Stimulated activated CD8-positive, alpha-beta memory T cell treated with anti-CD3 and anti-CD28 coated beads, Interleukin-2, amount 100 ng/mL, for 1 hour (primary cell): ENCODE measurements at regions not wholly inside any gene's neighbourhood (a gene's known extent, or its start where the extent isn't known, plus 50 kb on each side); places are given as distances from the start of the nearest gene placed in this dataset.
"Not testable (repeated sequence)": the region's sequence is repeated elsewhere in the genome, so short reads cannot be mapped to it uniquely, and the experiment has no call there.

ENCODE experiments used
- DNase-seq, 2 donors: peaks; one replicate each; pipeline ENCODE4 v3.0.0-alpha.2; 2020; ENCODE audit warnings: low read depth in 2 of 2

DNA sequence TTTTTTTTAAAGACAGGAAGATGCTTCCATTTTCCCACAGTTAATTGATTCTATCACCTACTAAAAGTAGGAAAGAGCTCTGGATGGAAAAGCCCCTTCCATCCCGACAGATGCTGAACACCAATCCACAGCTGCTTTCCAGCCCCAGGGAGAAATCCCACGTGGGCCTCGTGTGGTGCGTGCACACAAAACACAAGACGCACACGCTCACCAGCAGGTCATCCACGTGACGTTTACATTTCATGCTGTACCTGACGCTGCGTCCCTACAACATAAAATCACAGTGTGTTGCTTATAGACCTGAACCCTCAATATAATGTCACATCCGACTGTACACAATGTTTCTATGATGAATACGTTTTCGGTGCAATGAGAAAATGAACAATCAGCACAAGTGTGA, 50.2 kb upstream of the DACT2 start:
- DNase-seq: no peak

DNA sequence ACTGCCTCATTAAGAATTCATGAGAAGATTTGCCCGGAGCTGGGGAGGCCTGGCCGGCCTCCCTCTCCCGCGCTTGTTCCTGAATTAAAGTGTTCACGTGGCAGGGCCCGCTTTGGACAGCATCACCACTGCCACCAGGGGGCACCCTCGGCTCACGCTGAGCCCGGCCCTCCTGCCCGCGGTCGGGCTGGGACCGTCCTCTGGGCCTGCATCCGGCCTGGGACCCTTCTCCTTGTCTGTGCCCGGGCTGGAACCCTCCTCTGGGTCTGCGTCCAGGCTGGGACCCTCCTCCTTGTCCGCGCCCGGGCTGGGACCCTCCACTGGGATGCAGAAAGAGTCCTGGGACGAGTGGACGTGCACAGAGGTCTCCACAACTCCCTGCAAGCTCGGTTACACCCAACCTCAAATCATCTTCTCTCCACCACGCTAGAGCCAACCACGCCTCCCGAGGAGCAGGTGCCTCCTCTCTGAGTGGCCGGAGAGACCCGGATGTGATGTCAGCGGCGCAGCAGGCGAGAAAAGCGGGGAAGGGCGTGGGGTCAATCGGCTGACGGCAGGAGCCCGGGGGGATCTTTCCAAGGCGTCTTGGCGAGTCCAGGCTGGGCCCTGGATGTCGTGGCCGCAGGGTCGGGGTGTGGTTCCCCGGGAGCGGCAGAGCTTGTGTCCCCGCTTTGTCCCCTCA, 50.9 kb upstream of the DACT2 start:
- DNase-seq: peak; percentile 25 to 28

DNA sequence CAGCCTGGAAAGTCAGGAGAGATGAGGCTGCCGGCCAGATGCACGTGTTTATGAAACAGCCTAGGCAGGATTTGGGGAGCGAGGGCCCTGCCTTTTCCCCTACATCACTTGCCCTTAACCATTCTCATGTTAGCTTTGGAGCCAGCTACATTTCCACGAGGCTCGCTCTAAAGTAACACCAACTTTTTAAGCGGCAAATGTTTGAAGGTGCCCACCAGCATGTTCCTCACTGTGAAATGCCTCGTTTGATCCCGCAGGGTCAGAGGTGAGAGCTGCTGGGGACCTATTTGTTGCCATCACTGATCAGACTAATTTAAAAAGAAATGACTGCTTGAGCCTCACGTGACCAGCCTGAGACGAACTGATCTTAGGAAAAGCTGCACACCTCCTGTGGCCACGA, 51.6 kb upstream of the DACT2 start:
- no peak for DNase-seq

DNA sequence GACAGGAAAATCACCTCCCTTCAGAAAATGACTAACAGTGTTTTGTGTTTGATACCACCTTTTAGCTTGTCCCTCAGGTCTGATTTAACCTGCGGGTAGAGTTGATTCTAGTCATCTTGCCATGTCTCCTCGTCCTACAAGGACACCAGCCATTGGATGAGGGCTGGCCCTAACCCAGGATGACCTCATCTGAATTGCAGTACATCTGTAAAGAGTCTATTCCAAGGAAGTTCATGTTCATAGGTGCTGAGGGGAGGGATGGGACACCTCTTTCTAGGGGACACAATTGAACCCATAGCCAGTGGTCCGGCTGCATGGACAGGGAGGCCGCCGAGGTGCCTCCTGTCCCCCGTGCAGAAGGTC, 52.0 kb upstream of the DACT2 start:
- no peak for DNase-seq

DNA sequence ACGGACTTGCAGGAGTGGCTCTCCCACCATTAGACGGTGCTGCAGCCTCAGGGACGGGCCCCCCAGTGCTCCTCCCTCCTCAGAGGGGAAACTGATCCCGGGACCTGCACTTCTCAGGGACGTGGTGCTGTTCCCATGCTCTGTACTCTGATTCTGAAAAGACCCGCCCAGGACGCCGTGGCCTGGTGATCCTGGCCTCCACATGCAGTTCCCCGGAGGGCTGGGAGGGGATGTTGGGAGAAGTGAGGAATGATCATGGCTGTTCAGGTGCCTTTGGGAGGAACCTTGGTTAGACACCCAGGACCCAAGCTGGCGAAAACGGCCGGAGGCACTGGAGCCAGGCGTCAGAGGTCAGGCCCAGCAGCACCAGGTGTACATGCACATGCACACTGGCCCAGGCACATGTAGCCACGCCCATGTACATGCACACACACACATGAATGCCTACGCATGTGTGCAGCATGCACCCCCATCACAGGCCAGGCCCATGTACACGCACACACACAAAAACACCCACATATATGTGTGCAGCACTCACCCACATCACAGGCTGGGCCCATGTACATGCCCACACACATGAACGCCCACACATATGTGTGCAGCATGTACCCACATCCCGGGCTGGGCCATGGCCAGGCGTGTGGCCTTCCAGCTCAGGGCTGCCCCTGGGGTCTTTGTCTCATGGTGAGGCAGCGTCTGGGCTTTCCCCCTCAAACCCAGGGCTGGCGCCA, 52.6 kb upstream of the DACT2 start:
- no peak for DNase-seq

DNA sequence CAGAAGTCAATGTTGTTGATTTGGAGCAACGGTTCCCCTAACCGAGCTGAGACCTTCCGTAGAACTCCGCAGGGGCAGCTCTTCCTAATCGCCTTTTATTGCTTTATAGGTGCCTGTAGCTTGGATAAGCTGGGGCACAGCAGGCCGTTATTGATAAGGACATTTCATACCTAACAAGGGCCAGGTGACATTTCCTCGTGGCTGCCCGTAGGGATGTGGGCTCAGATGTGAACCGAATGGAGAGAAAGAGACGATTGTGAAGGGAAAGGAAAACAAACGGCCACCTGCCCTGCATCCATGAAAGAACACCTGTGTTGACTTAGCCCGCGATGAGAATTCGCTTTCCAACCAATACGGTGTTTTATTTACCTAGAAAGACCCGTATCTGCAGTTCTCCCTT, 53.3 kb upstream of the DACT2 start:
- no peak for DNase-seq

DNA sequence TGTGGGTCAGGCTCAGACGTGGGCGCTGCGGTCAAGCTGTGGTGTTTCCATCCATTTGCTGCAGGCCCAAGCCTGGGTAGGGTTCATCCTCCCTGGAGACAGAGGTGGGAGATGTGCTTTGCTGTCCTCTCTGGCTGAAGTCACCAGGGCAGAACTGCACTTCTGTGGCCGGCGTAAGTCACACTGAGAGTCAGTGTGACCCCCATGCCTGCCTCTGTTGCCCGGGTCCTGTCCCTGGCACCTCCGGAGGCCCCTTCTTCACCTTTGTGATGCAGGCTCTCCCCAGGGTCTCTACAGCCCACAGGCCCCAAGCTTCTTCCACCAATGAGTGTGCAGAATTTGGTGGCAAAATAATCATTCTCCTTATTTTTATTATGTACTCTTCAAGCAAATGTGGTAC, 53.8 kb upstream of the DACT2 start:
- DNase-seq: no peak

DNA sequence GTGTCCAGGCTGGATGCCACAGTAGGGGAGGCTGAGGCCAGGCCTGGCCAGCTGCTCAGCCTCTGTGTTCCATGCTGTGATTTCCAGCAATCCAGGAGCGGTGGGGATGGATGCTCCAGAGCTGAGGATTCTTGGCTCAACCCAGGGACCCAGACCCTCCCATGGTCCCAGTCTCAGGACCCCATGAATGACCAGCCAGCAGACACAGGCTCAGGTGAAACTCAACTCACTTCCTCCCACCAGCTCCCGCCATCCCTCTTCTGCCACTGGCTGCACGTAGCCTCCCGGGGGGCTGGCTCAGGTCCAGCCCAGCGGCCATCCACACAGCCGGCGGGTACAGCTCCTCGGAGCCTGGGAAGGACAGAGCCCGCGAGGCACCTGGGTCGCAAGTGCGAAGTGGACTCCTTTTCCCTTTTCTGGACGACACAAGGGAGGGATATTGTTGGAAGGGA, 54.5 kb upstream of the DACT2 start:
- DNase-seq: no peak

DNA sequence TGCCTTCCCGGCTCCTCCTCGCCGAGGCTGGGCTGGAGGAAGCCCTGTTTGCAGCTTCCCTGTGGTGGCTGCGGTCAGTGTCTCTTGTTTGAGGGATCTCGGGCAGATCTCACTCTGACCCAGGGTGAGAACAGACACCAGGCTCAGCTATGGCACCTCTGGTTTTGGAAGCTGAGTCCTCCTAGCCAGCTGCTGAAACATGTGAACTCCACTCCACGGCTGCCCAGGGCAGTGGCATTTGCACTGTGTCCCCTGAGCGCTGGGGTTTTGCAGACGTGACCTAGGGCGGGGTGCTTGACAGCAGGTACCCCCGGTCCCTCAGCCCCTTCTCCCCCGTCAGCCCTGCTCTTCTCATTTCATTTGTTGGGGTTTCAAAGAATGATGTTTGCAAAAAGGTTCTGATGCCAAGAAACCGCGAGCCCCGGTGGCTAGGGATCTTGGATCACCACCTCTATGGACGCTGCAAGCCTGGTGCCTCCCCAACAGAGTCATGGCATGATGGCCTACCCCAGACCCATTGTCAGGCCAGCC, 55.0 kb upstream of the DACT2 start:
- DNase-seq: no peak

DNA sequence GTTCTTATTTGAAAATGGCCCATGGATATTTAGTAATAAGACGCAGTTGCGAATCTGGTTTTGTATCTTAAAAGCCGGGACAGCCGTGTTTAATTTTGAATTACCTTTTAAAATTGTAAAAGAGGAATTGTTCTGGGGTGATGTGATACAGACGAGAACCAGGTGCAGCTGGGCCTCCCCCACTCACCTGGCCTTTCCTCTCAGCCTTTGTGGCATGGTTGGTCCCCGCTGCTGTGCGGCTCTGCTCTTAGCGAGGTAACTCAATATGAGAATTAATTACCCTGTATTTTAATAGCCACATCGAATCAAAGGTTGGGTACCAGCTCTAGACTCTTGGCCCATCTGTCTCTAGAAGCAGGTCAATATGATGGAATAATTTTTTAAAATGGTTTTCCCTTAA, 56.5 kb upstream of the DACT2 start:
- no peak for DNase-seq

DNA sequence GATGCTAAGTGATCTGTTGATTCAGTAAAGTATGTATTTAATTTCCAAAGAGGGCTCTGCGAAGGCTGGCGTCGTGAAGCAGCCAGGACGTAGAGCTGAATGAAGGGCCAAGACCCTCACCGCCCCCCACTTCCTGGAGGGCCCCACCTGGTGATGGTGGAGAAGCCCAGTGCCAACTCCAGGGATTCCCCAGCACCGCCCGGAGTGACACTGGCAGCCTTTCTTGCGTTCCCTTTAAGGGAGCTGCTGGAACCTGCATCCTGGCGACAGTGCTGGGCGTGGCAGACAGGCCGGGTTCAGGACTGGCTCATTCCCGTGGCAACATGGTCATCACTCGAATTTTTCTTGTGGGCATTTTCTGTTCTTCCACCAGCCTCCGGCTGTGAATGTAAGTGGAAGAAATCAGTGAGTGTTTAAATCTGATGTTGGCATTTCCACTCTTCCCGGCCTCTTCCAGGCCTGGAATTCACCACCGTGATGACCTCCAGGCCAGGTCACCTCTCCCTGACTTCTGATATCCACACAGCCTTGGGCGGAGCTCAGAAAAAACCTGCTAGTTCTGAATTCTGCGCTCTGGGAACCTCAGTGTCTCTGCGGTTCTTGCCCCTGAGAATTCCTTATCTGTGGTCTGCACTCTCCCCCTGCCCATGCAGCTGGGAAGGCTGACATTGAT, 57.4 kb upstream of the DACT2 start:
- no peak for DNase-seq

DNA sequence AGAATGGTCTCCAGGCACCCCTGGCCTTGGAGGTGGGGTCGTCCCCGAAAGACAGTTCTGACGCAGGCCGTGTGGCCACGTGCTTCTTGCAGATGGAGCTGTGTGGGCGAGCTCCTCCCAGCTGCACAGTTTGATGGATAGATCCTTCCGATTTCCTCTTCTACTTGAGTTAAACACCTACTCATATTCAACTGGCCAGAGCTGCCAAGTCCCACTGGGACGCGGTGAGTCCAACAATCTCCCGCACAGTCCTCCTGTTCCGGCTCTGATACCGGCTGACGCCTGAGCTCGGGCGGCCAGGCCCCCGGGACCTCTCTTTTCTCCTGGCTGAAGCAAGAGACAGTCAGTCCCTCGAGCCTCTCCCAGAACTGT, 57.9 kb upstream of the DACT2 start:
- DNase-seq: no peak

DNA sequence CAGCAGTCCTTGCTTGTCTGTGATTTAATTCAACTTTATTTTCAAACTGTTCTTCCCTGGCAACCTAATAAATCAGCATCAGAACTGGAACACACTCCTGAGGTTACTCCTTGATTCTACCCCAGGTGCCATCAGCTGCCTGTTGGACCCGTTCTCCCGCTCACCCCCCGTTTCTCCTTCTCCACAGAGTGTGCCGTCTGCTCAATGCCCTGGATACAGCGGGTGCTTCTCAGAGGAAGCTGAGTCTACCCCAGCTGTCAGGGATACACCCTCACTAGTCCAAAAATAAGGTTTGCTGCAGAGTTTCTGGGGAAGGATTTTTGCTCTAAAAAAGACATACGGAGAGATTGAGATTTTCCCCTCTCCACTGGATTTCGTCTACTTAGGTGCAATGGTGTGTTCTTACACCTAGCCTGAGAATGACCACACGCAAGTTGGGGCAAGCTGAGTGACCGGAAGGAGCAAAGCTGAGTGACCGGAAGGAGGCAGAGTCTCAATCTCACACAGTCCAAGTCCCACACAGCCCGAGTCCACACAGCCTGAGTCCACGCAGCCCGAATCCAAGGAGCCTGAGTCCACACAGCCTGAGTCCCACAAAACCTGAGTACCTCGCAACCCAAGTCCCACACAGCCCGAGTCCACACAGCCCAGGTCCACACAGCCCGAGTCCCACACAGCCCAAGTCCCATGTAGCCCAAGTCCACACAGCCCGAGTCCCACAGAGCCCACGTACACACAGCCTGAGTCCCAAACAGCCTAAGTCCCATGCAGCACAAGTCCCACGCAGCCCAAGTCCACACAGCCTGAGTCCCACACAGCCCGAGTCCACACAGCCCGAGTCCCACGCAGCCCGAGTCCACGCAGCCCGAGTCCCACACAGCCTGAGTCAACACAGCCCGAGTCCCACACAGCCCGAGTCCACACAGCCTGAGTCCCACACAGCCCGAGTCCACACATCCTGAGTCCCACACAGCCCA, 58.6 kb upstream of the DACT2 start:
- DNase-seq: no peak

DNA sequence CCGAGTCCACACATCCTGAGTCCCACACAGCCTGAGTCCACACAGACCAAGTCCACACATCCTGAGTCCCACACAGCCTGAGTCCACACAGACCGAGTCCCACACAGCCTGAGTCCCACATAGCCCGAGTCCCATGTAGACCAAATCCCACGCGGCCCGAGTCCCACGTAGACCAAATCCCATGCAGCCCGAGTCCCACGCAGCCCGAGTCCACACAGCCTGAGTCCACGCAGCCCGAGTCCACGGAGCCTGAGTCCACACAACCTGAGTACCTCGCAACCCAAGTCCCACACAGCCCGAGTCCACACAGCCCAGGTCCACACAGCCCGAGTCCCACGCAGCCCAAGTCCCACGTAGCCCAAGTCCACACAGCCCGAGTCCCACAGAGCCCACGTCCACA, 60.0 kb upstream of the DACT2 start:
- DNase-seq: not testable (repeated sequence)

DNA sequence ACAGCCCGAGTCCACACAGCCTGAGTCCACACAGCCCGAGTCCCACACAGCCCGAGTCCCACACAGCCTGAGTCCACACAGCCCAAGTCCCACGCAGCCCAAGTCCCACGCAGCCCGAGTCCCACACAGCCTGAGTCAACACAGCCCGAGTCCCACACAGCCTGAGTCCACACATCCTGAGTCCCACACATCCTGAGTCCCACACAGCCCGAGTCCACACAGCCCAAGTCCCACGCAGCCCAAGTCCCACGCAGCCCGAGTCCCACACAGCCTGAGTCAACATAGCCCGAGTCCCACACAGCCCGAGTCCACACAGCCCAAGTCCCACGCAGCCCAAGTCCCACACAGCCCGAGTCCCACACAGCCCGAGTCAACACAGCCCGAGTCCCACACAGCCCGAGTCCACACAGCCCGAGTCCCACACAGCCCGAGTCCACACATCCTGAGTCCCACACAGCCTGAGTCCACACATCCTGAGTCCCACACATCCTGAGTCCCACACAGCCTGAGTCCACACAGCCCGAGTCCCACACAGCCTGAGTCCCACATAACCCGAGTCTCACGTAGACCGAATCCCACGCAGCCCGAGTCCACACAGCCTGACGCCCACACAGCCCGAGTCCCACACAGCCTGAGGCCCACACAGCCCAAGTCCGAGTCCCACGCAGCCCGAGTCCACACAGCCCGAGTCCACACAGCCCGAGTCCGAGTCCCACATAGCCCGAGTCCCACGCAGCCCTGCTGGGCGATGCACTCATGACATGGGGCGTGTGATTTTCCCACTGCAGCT, 60.6 kb upstream of the SMOC2 start:
- not testable (repeated sequence) for DNase-seq

DNA sequence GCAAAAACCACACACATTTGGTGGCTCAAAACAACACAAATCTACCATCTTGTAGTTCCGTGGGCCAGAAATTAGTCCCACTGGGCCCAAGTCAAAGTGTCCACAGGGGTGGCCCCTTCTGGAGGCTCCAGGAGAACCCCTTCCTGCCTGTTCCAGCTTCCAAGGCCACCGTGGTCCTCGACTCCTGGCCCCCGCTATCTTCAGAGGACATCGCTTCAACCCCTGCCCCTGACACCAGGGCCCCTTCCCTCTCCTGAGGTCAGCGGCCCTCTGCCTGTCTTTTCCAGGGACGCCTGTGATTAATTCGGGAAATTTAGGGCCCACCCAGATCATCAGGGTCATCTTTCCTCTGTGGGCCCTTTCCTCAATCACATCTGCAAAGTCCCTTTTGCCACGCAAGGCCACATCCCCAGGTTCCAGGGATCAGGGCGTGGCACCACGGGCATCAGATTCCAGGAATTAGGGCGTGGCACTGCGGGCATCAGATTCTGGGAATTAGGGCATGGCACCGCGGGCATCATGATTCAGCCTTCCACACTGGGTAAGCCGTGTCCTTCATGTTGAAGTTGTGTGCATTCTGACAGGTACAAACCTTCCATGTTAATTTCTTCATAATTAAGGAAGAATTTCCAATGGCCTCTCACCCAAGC, 59.9 kb upstream of the SMOC2 start:
- DNase-seq: no peak

DNA sequence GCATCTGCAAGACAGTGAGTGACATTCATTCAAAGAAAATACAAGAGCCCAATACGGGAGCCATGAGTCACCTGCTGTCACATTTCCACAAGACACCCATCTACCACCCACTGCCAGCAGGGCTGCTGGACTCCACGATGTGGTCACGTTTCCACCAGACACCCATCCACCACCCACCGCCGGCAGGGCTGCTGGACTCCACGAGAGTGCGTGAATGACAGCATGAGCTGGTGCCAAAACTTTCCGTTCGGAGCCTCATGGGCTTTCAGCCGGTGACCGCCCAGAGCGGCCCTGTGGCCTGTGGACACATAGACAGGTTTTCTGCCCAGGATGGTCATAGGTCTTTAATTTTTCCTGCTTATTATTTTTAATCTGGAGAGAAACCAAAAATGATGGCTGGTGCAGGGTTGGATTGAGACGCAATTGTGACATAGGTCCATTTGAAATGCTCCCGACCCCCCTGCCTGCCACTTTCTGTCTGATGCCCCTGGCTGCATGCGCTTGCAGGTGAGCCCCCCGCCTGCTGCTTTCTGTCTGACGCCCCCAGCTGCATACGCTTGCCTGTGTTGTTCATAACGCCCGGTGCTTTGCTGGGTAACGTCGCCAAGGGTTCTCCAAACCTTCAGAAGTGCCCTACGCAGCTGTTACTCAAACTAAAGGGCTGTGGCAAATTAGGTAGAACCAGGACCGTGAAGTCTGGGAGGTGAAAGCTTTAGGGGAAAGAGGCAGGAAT, 59.1 kb upstream of the SMOC2 start:
- no peak for DNase-seq

DNA sequence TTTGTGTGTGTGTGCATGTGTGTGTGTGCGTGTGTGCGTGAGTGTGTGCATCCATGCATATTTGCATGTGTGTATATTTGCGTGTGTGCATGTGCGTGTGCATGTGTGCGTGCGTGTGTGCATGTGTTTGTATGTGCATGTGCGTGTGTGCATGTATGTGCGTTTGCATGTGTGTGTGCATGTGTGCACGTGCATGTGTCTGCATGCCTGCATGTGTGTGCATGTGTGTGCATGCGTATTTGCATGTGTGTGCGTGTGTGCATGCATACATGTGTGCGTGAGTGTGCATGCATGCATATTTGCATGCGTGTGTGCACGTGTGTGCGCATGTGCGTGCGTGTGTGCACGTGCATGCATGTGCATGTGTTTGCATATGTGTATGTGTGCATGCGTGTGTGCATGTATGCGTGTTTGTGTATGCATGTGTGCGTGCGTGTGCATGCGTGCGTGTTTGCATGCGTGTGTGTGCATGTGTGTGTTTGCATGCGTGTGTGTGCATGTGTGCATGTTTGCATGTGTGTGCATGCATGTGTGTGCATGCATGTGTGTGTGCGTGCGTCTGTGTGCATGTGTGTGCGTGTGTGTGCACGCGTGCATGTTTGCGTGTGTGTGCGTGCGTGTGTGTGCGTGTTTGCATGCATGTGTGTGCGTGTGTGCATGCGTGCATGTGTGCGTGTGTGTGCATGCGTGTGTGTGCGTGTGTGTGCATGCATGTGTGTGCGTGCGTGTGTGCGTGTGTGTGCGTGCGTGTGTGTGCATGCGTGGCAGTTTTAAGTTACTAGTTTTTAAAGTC, 57.7 kb upstream of the SMOC2 start:
- no peak for DNase-seq
